LNCaP clone FGC (cell line): ENCODE measurements at regions not wholly inside any gene's neighbourhood (a gene's known extent, or its start where the extent isn't known, plus 50 kb on each side); places are given as distances from the start of the nearest gene placed in this dataset.

Source experiments
- DNase-seq: peaks from one replicate; pipeline ENCODE4 v3.0.0-alpha.2; 2011; ENCODE audit warnings: low read depth
- H3K4me3 ChIP-seq: 2 replicates; pipeline ENCODE4 v1.5.1; 2011; ENCODE audit warnings: mild to moderate bottlenecking, low read depth, low read length, control low read depth
- CTCF ChIP-seq: IDR thresholded peaks from 2 replicates; pipeline ENCODE4 v1.5.1; 2012; ENCODE audit warnings: mild to moderate bottlenecking; ENCODE audit not compliant: control insufficient read depth, insufficient read depth; ENCODE audit errors: extremely low read depth

DNA sequence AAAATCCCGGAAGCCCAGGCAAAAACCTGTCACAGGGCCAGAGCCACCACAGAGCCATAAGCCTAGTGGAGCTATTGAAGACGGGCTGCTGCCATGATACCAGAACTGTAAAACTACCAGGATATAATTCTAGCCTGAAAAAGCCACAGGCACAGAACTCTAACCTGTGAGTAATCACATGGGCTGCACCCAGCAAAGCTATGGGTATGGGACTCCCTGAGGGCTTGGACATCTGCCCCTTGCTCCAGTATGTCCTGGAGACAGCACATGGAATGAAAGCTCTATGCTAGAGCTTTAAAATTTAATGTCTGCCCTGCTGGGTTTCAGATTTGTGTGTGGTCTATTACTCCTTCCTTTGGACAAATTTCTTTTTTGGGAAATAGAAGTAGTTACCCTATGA lies 2183.6 kb upstream of the CELF4 start:
- no peak for TF ChIP-seq CTCF
- H3K4me3 ChIP-seq: no peak overlapping the region
- DNase-seq: no peak

DNA sequence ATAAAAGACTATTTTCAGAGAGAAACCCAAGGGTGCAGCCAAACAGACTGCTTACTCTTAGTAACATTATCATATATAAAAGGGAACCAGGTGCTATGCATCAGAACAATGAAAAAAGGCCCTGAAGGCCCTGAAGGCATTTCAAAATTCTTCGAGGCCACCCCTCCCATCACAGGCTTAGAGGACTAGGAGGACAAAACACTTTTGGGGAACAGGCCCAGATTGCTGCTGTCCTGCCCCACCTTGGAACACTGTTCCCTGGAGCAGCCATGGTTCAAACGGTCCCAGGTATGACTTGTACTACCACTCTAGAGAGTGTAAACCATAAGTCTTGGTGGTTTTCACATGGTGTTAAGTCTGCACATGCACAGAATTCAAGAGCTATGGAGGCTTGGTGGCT lies 2183.1 kb upstream of the CELF4 start:
- H3K4me3 ChIP-seq: no peak overlapping the region
- no peak for DNase-seq
- no peak for TF ChIP-seq CTCF

DNA sequence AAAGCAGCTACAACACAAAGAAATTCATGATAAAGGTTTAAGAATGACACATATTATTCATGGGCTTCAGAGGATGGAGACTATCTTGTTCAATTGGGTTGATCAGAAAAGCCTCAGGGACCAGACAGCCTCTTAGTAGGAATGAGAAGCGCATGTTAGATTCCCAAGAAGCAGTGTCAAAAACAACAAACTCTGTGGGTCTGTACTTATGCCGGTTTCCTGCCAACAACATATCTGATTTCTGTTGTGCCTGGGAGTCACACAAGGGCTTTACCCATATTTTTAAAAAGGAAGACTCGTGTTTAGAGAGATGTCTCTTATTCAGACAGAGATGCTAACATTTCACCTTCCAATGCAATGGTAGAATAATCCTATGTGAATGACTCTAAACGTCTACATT lies 2180.6 kb upstream of the CELF4 start:
- no peak overlapping the region for H3K4me3 ChIP-seq
- no peak for TF ChIP-seq CTCF
- no peak for DNase-seq

- no peak for TF ChIP-seq CTCF
- H3K4me3 ChIP-seq: no peak overlapping the region
- no peak for DNase-seq
Measured at GRCh38 chr18:39743463-39743862, 2177.9 kb upstream of the CELF4 start.

GRCh38 chr18:39741755-39742466 lies 2176.3 kb upstream of the CELF4 start:
- no peak for TF ChIP-seq CTCF
- no peak overlapping the region for H3K4me3 ChIP-seq
- no peak for DNase-seq

DNA sequence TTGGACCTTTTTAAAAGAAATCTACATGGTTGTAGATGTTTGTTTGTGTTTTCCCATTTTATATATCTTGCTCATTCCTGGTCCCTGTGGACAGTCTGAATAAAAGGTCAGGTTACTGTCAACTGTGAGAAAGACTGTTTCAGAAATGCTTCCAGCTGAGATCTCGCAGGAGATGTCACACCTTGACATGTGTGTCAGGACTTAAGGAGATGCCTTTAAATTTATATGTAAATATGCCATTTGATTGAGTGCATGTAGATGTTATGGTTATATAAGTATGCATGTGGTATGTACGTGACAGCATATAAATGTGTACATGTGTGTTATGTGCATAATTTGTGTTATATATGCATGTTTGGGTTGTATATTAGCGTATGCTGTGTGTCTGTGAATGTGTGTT lies 2172.3 kb upstream of the CELF4 start:
- no peak for TF ChIP-seq CTCF
- no peak overlapping the region for H3K4me3 ChIP-seq
- DNase-seq: no peak

DNA sequence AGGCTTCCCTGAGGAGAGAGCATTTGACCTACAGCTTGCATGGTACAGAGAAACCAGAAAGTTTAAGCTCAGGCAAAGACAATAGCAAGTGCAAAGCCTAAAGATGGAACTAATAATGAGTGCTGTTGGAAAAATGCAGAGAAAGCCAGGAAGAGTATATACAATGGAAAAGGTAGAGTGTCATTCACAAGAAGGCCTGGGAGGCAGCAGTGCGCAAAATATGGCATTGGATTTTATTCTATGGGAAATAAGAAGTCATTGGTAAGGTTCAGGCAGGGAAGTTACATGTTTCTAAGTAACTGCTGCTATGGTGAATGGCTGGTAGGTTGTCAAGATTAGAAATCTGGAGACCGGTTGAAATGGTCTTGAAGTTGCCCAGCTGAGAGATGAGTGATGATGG lies 2167.3 kb upstream of the CELF4 start:
- no peak for DNase-seq
- TF ChIP-seq CTCF: 0 out of 2 replicates have a peak, but pooled peaks have one; percentile 2
- no peak overlapping the region for H3K4me3 ChIP-seq
